Astrocyte of the spinal cord (primary cell): ENCODE measurements at regions not wholly inside any gene's neighbourhood (a gene's known extent, or its start where the extent isn't known, plus 50 kb on each side); places are given as distances from the start of the nearest gene placed in this dataset.

Experiments used
- DNase-seq: peaks from one replicate; pipeline ENCODE4 v3.0.0; 2011; ENCODE audit warnings: low read depth, low spot score
- H3K4me3 ChIP-seq: 2 replicates; pipeline ENCODE4 v1.5.1; 2011; ENCODE audit warnings: low read depth, mild to moderate bottlenecking, low read length, moderate library complexity
- CTCF ChIP-seq: IDR thresholded peaks from 2 replicates; pipeline ENCODE4 v1.5.1; 2012; ENCODE audit warnings: low read depth, mild to moderate bottlenecking, low read length, inconsistent platforms
- in situ Hi-C: cut with HindIII; loops from 2 replicates; pipeline ENCODE4 v1.10.0; 2017; ENCODE audit warnings: low sequenced_read_pairs

GRCh38 chr5:27797220-27797619 is 758.8 kb upstream of the CDH9 start:
- no peak overlapping the region for H3K4me3 ChIP-seq
- no peak for DNase-seq
- in situ Hi-C loops: no loop called here
- no peak for TF ChIP-seq CTCF

- DNase-seq: no peak
- in situ Hi-C loops: no loop called here
- TF ChIP-seq CTCF: no peak
- H3K4me3 ChIP-seq: no peak overlapping the region
Observed at GRCh38 chr5:27788184-27788583, 749.8 kb upstream of the CDH9 start.

GRCh38 chr5:27784317-27784716 is 745.9 kb upstream of the CDH9 start:
- in situ Hi-C loops: no loop called here
- TF ChIP-seq CTCF: no peak
- DNase-seq: no peak
- H3K4me3 ChIP-seq: no peak overlapping the region

- DNase-seq: no peak
- no peak for TF ChIP-seq CTCF
- H3K4me3 ChIP-seq: no peak overlapping the region
- in situ Hi-C loops: no loop called here
Observed at GRCh38 chr5:27778121-27778520, 739.7 kb upstream of the CDH9 start.

GRCh38 chr5:27773636-27774035 is 735.2 kb upstream of the CDH9 start:
- TF ChIP-seq CTCF: no peak
- DNase-seq: no peak
- in situ Hi-C loops: no loop called here
- H3K4me3 ChIP-seq: no peak overlapping the region

GRCh38 chr5:27773166-27773565 is 734.8 kb upstream of the CDH9 start:
- in situ Hi-C loops: no loop called here
- DNase-seq: no peak
- no peak for TF ChIP-seq CTCF
- no peak overlapping the region for H3K4me3 ChIP-seq
